Neuronal stem cell (in vitro differentiated cells): ENCODE measurements at regions not wholly inside any gene's neighbourhood (a gene's known extent, or its start where the extent isn't known, plus 50 kb on each side); places are given as distances from the start of the nearest gene placed in this dataset.

Experiments used
- DNase-seq: peaks from one replicate; pipeline ENCODE4 v3.0.0-alpha.2; 2013; ENCODE audit warnings: low spot score
- H2AFZ ChIP-seq: one replicate; pipeline ENCODE4 v1.6.1; 2013; ENCODE audit warnings: mild to moderate bottlenecking, low read length, inconsistent platforms
- H2AK5ac ChIP-seq: 2 replicates; pipeline ENCODE4 v1.6.1; 2013; ENCODE audit warnings: low read depth, mild to moderate bottlenecking, inconsistent platforms, low read length, moderate library complexity, mixed read lengths
- H2BK120ac ChIP-seq: 2 replicates; pipeline ENCODE4 v1.6.1; 2013; ENCODE audit warnings: low read depth, mild to moderate bottlenecking, inconsistent platforms, low read length, moderate library complexity, mixed read lengths
- H2BK12ac ChIP-seq: one replicate; pipeline ENCODE4 v1.6.1; 2013; ENCODE audit warnings: low read length, inconsistent platforms
- H2BK15ac ChIP-seq: 2 replicates; pipeline ENCODE4 v1.6.1; 2013; ENCODE audit warnings: mild to moderate bottlenecking, low read length, inconsistent platforms, mixed read lengths
- H2BK5ac ChIP-seq: one replicate; pipeline ENCODE4 v1.6.1; 2013; ENCODE audit warnings: inconsistent platforms, mild to moderate bottlenecking, low read length, moderate library complexity
- H3K14ac ChIP-seq: one replicate; pipeline ENCODE4 v1.6.1; 2013; ENCODE audit warnings: low read length, inconsistent platforms
- H3K18ac ChIP-seq: 2 replicates; pipeline ENCODE4 v1.6.1; 2013; ENCODE audit warnings: low read length, inconsistent platforms
- H3K23ac ChIP-seq: 2 replicates; pipeline ENCODE4 v1.6.1; 2013; ENCODE audit warnings: low read depth, mild to moderate bottlenecking, mixed read lengths, low read length, inconsistent platforms; ENCODE audit not compliant: poor library complexity
- H3K27ac ChIP-seq: replicated peaks from 3 replicates; pipeline ENCODE4 v1.5.1; 2013; ENCODE audit warnings: low read length, inconsistent platforms
- H3K27me3 ChIP-seq, 3 experiments: 2 replicates each; pipeline ENCODE4 v1.6.1; 2013; ENCODE audit warnings: low read length in 3 of 3, mild to moderate bottlenecking in 2 of 3, inconsistent platforms in 1 of 3, low read depth in 1 of 3, mixed read lengths in 1 of 3, moderate library complexity in 1 of 3; ENCODE audit not compliant: control insufficient read depth in 3 of 3, insufficient read depth in 3 of 3
- H3K36me3 ChIP-seq, 2 donors: replicated peaks in 1 of 2; 2 replicates each; pipeline ENCODE4 v1.6.1; 2013; ENCODE audit warnings: low read length in 2 of 2; ENCODE audit not compliant: control insufficient read depth in 2 of 2, insufficient read depth in 2 of 2
- H3K4ac ChIP-seq: 2 replicates; pipeline ENCODE4 v1.6.1; 2013; ENCODE audit warnings: inconsistent platforms, mild to moderate bottlenecking, low read length, moderate library complexity
- H3K4me1 ChIP-seq, 2 donors: 1 replicate in 1 of 2; 2 replicates in 1 of 2; pipeline ENCODE4 v1.6.1; 2013; ENCODE audit warnings: low read length in 2 of 2, low read depth in 1 of 2; ENCODE audit not compliant: control insufficient read depth in 2 of 2, insufficient read depth in 1 of 2
- H3K4me2 ChIP-seq: one replicate; pipeline ENCODE4 v1.6.1; 2013; ENCODE audit warnings: mild to moderate bottlenecking, low read length, inconsistent platforms; ENCODE audit not compliant: insufficient read depth, poor library complexity, severe bottlenecking
- H3K4me3 ChIP-seq, 2 donors: 2 replicates each; pipeline ENCODE4 v1.5.1; 2013; ENCODE audit warnings: low read length in 2 of 2, mild to moderate bottlenecking in 2 of 2, inconsistent platforms in 1 of 2, moderate library complexity in 1 of 2
- H3K79me1 ChIP-seq: one replicate; pipeline ENCODE4 v1.6.1; 2013; ENCODE audit warnings: low read depth, mild to moderate bottlenecking, inconsistent platforms, low read length, moderate library complexity
- H3K9ac ChIP-seq: one replicate; pipeline ENCODE4 v1.6.1; 2013; ENCODE audit warnings: mild to moderate bottlenecking, low read depth, low read length, inconsistent platforms; ENCODE audit not compliant: poor library complexity
- H3K9me3 ChIP-seq, 2 donors: replicated peaks in 1 of 2; 2 replicates each; pipeline versions ENCODE3 to v1.6.1; 2013; ENCODE audit warnings: low read length in 2 of 2, mild to moderate bottlenecking in 2 of 2, inconsistent platforms in 1 of 2, low read depth in 1 of 2, mixed read lengths in 1 of 2, moderate library complexity in 1 of 2; ENCODE audit not compliant: control insufficient read depth in 2 of 2, insufficient read depth in 1 of 2
- H4K8ac ChIP-seq: one replicate; pipeline ENCODE4 v1.6.1; 2013; ENCODE audit warnings: low read depth, mild to moderate bottlenecking, inconsistent platforms, low read length, moderate library complexity
- H4K91ac ChIP-seq: one replicate; pipeline ENCODE4 v1.6.1; 2013; ENCODE audit warnings: low read length, low read depth, mild to moderate bottlenecking, inconsistent platforms; ENCODE audit not compliant: poor library complexity
- WGBS, 2 donors: extraction: QIAGEN DNeasy Blood & Tissue Kit; methylation state at CpG; one replicate each; pipeline ENCODE4 v1.1.7; 2013; ENCODE audit warnings: missing lambda C conversion rate in 2 of 2, mixed read lengths in 1 of 2; ENCODE audit not compliant: insufficient read length in 2 of 2, insufficient replicate concordance in 1 of 2; ENCODE audit errors: extremely low coverage in 2 of 2; 5-methylcytosine and 5-hydroxymethylcytosine counted together

DNA sequence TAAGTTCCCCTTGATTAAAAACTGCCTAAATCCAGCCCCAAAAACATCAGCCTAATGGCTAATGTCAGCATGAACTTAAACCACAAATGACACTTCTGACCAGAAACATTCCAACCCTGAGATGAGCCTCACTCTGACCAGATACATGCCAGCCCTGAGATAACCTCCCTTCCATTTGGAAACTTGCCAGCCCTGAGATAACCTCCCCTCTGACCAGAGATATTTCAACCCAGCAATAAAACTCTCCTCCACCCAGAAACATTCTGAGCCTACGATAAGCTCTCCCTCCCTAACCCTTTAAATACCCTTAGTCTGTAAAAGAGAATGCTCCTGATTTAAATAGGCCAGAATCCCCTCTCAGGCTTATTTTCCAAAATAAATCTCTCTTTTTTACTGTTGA is 1035.7 kb upstream of the NUDT12 start:
- Histone ChIP-seq H3K27me3 (no peaks in the 10 kb centered on the region), H2BK15ac (no peak overlapping the region), H3K23ac (no peak overlapping the region), H3K4ac (no peak overlapping the region), H3K36me3 (no peaks in the 10 kb centered on the region), H3K4me3 (no peak overlapping the region), H3K4me1 (no peaks in the 10 kb centered on the region), H3K9ac (no peak overlapping the region), H4K8ac (no peak overlapping the region), H3K27ac (no peak overlapping the region), H2BK120ac (no peak overlapping the region), H3K79me1 (no peaks in the 10 kb centered on the region), H2AK5ac (no peak overlapping the region), H3K4me2 (no peak overlapping the region), H4K91ac (no peak overlapping the region), H2BK12ac (no peak overlapping the region), H3K9me3 (peaks cover 0 to 9% of the 10 kb centered on the region in 2 donors), H2BK5ac (no peak overlapping the region), H3K14ac (no peak overlapping the region), H3K18ac (no peak overlapping the region), H2AFZ (no peak overlapping the region)
- DNase-seq = no peak
- no CpG with 5 or more reads among the region's 1 CpG for WGBS, 2 donors

DNA sequence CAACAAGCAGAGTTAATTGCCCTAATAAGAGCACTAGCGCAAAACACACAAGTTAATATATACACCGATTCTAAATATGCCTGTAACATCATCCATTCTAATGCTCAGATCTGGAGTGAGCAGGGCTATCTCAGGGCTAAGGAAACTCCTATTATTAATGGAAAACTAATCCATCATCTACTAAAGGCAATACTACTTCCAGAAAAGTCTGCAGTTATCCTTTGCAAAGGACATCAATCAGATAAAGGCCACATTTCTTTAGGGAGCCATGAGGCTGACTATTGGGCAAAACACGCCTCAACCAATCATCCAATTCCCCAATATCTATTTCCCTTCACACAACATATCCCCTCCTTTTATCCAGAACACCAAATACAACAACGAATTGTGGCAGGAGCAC is 1032.3 kb upstream of the NUDT12 start:
- Histone ChIP-seq H3K4me1 (no peaks in the 10 kb centered on the region), H3K4me3 (no peak overlapping the region), H4K8ac (no peak overlapping the region), H2BK12ac (no peak overlapping the region), H2BK5ac (no peak overlapping the region), H2AK5ac (no peak overlapping the region), H2BK15ac (no peak overlapping the region), H3K27ac (no peak overlapping the region), H3K4me2 (no peak overlapping the region), H3K36me3 (no peaks in the 10 kb centered on the region), H3K79me1 (no peaks in the 10 kb centered on the region), H4K91ac (no peak overlapping the region), H3K4ac (no peak overlapping the region), H3K18ac (no peak overlapping the region), H3K27me3 (peaks cover 0 to 3% (median 2%) of the 10 kb centered on the region in 3 experiments), H3K9ac (no peak overlapping the region), H3K23ac (no peak overlapping the region), H3K14ac (no peak overlapping the region), H2BK120ac (no peak overlapping the region), H2AFZ (no peak overlapping the region), H3K9me3 (peaks cover 2 to 6% of the 10 kb centered on the region in 2 donors)
- WGBS, 2 donors = no CpG with 5 or more reads among the region's 4 CpGs
- DNase-seq = no peak

DNA sequence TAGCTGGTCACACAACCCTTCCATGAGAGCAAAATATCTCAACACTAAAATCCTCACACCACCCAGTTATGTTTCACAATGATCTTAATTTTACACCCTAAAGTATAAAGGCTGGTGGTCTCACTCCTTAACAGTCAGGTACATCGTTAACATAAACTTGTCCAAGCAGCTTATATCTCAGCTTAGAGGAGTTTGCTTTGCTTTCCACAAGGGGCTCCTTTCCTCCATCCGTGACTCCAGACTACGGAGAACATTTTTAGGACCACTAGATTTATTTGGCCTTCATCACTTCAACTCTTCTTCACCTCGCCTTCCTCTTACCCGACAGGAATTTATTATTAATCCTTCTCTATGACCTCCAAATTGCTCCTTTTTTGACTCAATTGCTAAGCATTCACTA is 1014.1 kb upstream of the NUDT12 start:
- no peak for DNase-seq
- H4K91ac ChIP-seq = no peak overlapping the region
- WGBS, 2 donors = 100% methylated on average over 2 of the region's 5 CpGs

DNA sequence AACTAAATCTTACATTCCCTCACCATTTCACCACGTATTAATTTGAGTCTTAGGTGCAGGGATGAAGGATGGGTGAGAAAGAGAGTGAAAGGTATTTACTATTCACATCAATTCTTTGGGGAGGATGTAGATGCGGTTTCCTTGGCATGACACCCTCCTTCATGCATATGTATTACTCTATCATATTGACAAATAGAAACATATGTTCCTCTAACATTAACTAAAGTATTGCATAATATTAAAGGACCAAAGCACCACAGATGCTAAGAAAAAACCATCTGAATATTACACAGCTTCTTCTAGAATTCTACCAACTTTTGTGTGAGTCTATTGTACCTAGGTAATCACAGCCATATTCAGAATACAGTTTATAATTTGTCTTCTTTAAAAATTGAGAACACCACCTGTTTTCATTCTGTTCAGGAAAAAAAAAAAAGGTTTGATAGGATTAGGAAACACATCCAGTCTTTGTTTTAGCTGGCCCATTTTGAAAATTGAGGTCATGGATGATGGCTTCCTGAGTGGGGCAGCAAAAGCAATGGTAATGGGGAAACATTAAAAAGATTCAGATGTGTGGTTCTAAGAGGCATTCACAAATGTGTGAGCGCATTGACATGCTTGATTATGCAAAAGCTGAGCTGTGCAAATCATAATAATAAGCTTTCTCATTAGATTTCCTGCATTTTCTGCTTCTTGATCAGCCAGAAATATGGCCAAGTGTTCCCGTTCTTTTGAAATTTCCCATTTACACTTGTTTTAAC is 1011.5 kb upstream of the NUDT12 start:
- no peak overlapping the region for H2BK120ac ChIP-seq
- H3K23ac ChIP-seq = no peak overlapping the region
- DNase-seq = no peak
- H3K9ac ChIP-seq = no peak overlapping the region
- no peak overlapping the region for H3K4ac ChIP-seq
- H3K4me1 ChIP-seq = no peaks in the 10 kb centered on the region
- no peak overlapping the region for H2BK15ac ChIP-seq
- H3K18ac ChIP-seq = no peak overlapping the region
- H3K14ac ChIP-seq = no peak overlapping the region
- no peak overlapping the region for H4K91ac ChIP-seq
- H2BK5ac ChIP-seq = no peak overlapping the region
- H4K8ac ChIP-seq = no peak overlapping the region
- H3K27ac ChIP-seq = no peak overlapping the region
- WGBS, 2 donors = no CpG with 5 or more reads among the region's 4 CpGs
- H3K79me1 ChIP-seq = no peaks in the 10 kb centered on the region
- H3K4me2 ChIP-seq = no peak overlapping the region
- H3K4me3 ChIP-seq = no peak overlapping the region
- H3K36me3 ChIP-seq = no peaks in the 10 kb centered on the region
- H2AFZ ChIP-seq = no peak overlapping the region
- no peaks in the 10 kb centered on the region for H3K9me3 ChIP-seq
- H2AK5ac ChIP-seq = no peak overlapping the region
- H3K27me3 ChIP-seq = no peaks in the 10 kb centered on the region
- H2BK12ac ChIP-seq = no peak overlapping the region

More for the DNA sequence above, 1014.1 kb upstream of the NUDT12 start:
- H2BK15ac ChIP-seq = no peak overlapping the region
- H2BK5ac ChIP-seq = no peak overlapping the region
- no peaks in the 10 kb centered on the region for H3K9me3 ChIP-seq
- no peak overlapping the region for H3K4me2 ChIP-seq
- no peaks in the 10 kb centered on the region for H3K27me3 ChIP-seq
- H3K14ac ChIP-seq = no peak overlapping the region
- no peak overlapping the region for H2BK12ac ChIP-seq
- no peak overlapping the region for H2AFZ ChIP-seq
- H3K4me3 ChIP-seq = no peak overlapping the region
- no peak overlapping the region for H2BK120ac ChIP-seq
- H3K4ac ChIP-seq = no peak overlapping the region
- H3K79me1 ChIP-seq = no peaks in the 10 kb centered on the region
- no peak overlapping the region for H3K27ac ChIP-seq
- H4K8ac ChIP-seq = no peak overlapping the region
- no peak overlapping the region for H3K9ac ChIP-seq
- no peaks in the 10 kb centered on the region for H3K4me1 ChIP-seq
- no peak overlapping the region for H2AK5ac ChIP-seq
- no peaks in the 10 kb centered on the region for H3K36me3 ChIP-seq
- H3K18ac ChIP-seq = no peak overlapping the region
- H3K23ac ChIP-seq = no peak overlapping the region
